Germinal center (tissue), 1 donor: ENCODE measurements at regions not wholly inside any gene's neighbourhood (a gene's known extent, or its start where the extent isn't known, plus 50 kb on each side); places are given as distances from the start of the nearest gene placed in this dataset.
"Not testable (repeated sequence)": the region's sequence is repeated elsewhere in the genome, so short reads cannot be mapped to it uniquely, and the experiment has no call there.

Experiments
- DNase-seq: peaks from one replicate; pipeline ENCODE4 v3.0.0; 2012; ENCODE audit warnings: mixed read lengths, low spot score

GRCh38 chr11:28900427-28900826 lies 792.2 kb downstream of the METTL15 start:
- DNase-seq, result no peak

DNA sequence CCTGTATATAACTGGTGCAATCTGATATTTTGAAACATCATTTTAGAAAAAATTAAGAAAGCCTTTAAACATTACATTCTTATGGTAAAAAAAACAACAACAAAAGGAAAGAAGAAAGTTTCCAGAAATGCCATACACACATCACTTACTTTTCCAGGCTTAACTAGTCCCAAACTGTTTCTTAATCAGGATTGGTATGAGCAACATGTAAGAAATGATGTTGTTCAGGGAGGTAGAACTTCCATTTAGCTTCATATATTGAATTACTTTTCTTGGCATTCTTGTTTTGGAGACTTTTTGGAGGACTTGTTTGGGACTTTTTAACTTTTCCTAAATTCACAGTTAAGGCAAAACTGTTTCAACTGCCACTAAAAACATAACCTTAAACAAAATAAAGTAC lies 791.5 kb downstream of the METTL15 start:
- no peak for DNase-seq

GRCh38 chr11:28890601-28891040 lies 782.4 kb downstream of the METTL15 start:
- not testable (repeated sequence) for DNase-seq

- DNase-seq, result no peak
Observed at GRCh38 chr11:28887681-28888080, 779.5 kb downstream of the METTL15 start.

GRCh38 chr11:28879869-28880268 lies 771.7 kb downstream of the METTL15 start:
- no peak for DNase-seq

GRCh38 chr11:28878025-28878424 lies 769.8 kb downstream of the METTL15 start:
- no peak for DNase-seq

DNA sequence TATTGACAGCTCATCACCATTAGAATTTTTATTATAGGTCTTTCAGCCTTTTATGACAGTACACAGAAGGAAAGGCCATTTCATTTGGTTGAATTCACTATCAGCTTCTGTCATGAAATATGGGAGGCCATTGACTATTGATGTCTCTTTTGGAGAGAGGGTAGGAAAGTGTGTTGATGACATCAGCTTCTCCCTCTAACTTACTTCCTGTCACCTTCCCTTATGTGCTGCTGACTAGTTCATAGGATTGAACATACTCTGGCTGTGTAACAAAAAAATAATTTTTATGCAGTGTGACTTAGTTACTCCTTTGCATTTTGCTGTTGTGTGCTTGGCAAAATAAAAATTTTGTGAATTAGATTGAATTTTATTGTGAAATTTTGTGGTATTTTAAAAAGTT lies 769.2 kb downstream of the METTL15 start:
- no peak for DNase-seq

DNA sequence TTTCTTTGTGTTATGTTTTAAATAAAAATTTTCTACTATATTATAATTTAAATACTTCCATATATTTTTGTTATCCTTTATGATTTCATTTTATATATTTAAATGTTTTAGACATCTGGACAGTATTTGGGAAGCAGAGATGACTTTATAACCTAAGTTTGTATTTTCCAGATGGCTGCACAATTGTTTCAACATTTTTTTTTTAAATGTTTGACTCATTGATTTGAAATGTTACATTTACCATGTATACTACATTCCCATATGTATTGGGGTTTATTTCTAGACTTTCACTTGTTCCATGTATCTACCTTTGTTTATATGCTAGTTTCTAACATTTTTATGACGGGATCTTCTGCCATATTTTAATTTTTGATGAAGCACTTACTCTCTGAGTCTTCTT lies 766.5 kb downstream of the METTL15 start:
- DNase-seq, result no peak

DNA sequence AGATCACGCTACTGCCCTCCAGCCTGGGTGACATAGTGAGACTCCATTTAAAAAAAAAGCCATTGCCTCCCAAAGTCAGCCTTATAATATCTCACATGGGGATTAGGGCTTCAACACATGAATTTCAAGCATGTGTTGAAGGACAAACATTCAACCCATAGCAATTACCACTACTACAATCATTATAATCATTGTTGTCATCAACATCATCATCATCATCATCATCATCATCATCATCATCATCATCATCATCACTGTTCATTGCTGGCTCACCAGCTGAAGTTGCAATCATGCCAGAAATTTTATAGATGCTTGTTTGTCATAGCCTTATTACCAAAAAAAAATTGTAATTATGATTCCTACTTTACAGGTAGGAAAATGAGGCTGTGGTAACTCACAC lies 762.9 kb downstream of the METTL15 start:
- no peak for DNase-seq

DNA sequence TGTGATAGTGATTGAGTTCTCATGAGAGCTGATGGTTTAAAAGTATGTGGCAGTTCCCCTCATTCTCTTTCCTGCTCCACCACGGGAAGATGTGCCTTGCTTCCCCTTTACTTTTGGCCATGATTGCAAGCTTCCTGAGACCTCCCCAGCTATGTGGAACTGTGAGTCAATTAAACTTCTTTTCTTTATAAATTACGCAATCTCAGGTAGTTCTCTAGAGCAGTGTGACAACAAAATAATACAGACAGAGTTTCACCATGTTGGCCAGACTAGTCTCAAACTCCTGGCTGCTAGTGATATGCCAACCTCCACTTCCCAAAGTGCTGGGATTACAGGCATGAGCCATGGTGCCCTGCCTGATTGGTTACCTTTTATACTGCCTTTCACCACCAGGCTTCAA lies 755.2 kb downstream of the METTL15 start:
- DNase-seq, result no peak

- DNase-seq, result no peak
Observed at GRCh38 chr11:28860893-28861292, 752.7 kb downstream of the METTL15 start.

- no peak for DNase-seq
Observed at GRCh38 chr11:28858076-28858475, 749.9 kb downstream of the METTL15 start.

DNA sequence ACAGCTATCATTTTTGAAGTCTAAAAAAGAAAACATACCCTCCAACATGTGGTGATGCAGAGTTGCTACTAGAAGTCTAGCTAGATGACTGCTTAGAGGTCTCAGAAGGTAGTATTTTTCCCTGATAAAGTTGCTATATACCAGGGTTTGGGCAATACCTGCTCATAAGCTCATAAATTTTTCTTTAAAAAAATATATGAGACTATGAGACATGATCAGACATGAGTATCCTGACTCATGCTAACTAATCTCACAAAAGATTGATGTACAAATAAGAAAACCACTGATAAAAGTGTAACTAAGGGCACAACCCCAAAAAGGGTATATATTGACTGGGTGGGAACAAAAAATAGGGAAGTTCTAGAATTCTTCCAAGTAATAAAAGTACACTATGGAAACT lies 740.9 kb downstream of the METTL15 start:
- no peak for DNase-seq

DNA sequence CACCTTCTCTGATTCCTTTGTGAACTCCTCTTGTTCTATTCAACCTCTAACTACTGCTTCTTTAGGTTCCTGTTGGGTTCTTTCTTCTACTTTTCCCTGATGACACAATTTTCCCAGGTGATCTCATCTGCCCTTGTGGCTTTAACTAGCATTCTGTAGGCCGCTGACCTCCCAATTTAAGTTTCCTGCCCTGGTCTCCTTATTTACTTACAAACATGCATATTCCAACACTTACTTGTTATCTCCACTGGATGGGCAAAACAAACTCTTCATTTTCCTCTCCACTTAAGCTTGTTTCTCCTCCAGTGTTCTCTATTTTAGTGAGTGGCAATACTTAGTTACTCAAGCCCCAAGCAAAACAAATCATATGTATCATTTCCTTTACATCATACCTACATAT lies 734.5 kb downstream of the METTL15 start:
- no peak for DNase-seq

- DNase-seq, result no peak
Observed at GRCh38 chr11:28838741-28839140, 730.6 kb downstream of the METTL15 start.

DNA sequence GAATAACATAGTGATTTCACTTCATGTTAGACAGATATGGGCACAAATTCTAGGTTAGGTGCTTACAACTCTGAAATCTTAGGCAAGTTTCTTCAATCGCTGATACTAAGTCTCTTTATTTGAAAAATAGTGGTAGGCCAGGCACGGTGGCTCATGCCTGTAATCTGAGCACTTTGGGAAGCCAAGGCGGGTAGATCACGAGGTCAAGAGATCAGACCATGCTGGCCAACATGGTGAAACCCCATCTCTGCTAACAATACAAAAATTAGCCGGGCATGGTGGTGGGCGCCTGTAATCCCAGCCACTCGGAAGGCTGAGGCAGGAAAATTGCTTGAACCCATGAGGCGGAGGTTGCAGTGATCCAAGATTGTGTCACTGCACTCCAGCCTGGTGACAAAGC lies 729.4 kb downstream of the METTL15 start:
- no peak for DNase-seq

DNA sequence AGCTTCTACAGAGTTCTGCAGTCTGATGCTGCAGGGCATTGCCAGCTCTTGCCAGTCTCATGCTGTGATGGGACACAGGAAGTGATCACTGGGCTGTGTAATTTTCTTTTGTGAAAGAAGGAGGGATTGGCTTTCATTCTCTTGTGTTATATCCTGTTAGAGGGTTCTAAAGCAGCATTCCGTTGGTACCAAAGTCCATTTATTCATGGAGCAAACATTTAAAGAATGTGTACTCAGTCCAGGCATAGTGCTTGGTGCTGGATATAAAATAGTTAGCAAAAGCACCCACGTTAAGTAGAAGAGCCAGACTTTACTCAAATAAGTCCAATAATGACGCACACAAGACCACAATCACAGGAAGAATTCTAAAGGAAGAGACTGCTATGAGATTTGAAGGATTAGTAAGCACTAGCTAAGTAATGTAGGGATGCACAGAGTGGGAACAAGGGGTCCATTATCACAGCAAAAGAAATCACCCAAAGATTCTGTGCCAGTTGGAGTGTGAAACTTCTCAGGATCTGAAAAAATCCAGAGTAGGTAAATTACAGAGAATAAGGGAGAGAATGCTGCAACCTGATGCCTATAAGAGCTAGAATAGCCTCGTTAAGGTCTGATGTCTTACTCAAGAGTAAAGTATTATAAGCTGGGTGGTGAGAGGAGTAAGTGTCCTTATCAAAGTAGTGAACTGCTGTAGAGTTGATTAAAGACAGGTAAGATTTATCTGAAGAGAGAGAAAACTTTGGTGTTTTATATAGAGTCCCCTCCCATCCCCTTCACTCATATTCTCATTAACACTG lies 728.3 kb downstream of the METTL15 start:
- no peak for DNase-seq

DNA sequence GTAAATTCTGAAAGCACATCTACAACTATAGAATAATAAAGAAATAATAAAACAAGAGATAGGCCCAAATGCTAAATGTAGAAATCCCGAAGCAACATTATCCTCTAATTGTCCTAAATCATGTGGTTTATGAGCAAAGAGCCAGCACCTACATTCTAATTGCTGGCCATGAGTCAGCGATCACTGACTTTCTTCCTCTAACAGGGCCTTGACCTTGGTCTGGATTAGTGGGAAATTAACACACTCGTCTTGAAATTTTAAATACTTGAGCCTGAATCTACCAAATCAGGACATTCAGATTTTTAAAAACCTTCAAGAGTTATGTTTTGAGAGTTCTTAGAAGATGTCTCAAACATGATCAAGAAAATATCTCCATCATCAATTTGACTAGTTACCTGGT lies 727.6 kb downstream of the METTL15 start:
- DNase-seq, result no peak

- no peak for DNase-seq
Observed at GRCh38 chr11:28835317-28835716, 727.1 kb downstream of the METTL15 start.

DNA sequence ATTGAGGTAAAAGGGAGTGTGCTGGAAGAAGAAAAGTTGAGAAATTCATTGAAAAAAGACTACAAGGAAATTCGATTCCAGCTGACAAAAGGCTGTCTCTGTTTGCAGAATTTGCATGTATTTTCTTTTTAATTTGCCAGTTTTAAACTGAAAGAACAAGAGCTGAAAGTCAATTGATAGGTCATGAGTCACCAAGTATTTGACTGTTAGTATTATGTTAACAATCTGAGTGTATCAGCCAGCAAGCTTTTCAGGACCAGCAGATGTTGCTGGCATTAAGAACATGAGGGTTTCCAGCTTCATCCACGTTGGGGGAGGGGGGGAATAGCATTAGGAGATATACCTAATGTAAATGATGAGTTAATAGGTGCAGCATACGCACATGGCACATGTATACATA lies 726.7 kb downstream of the METTL15 start:
- no peak for DNase-seq

DNA sequence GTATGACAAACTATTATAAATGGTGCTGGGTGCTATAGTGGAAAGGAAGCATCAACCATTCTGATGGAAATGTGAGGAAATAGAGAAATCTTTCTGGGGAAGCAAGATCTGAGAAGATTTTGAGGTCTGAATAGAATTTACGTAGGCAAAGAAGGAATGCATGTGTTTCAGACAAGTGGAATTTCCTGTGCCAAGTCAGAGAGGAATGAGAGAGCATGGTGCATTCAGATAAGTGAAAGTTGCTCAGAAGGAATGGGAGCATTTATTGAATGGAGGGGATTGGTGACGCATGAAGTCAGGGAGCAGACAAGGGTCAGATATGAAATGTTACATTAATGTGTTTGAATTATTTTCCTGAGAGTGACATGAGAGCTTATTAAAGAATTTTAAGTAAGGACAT lies 725.5 kb downstream of the METTL15 start:
- no peak for DNase-seq

- DNase-seq, result no peak
Observed at GRCh38 chr11:28833169-28833568, 725.0 kb downstream of the METTL15 start.

GRCh38 chr11:28826807-28827206 lies 718.6 kb downstream of the METTL15 start:
- no peak for DNase-seq

DNA sequence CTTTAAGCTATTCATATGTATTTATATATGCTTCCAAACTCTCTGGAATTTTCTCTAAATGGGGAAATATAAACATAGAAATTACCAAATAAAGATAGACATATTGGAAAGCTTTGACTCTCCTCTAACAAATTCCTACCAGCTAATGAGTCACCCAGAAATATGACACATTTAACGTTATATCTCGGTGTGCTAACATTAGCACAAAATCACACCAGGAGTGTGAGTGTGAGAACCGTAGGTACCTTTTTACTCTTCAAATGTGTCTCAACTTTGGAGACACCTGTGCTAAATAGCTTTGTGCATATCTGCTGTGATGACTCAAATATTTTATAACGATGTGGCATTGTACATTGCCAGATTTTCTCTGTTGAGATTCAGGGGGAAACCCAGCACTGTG lies 714.4 kb downstream of the METTL15 start:
- no peak for DNase-seq
